Right lobe of liver (tissue), 6 donors: ENCODE measurements at regions not wholly inside any gene's neighbourhood (a gene's known extent, or its start where the extent isn't known, plus 50 kb on each side); places are given as distances from the start of the nearest gene placed in this dataset.

ENCODE experiments used
- ATAC-seq, 4 donors: fragments of 200-7000 bp; cut with Tn5 transposase; one replicate each; pipeline ENCODE4 v1.9.1; 2020; ENCODE audit warnings: mild to moderate bottlenecking in 4 of 4, moderate library complexity in 4 of 4
- DNase-seq, 3 donors: peaks; one replicate each; pipeline ENCODE4 v3.0.0-alpha.2; 2020
- H3K27ac ChIP-seq, 3 donors: fragments of 200-600 bp; one replicate each; pipeline ENCODE4 v1.8.0; 2022
- H3K27me3 ChIP-seq, 2 donors: fragments of 200-600 bp; one replicate each; pipeline ENCODE4 v1.8.0; 2022
- H3K36me3 ChIP-seq, 4 donors: fragments of 200-600 bp; sonication (generic) in 1 of 4; one replicate each; pipeline versions ENCODE4 v1.5.1 to v1.8.0; 2017 to 2022; ENCODE audit warnings: control low read depth in 1 of 4
- H3K4me1 ChIP-seq, 4 donors: fragments of 200-600 bp; sonication (generic) in 1 of 4; one replicate each; pipeline versions ENCODE4 v1.5.1 to v1.8.0; 2017 to 2022; ENCODE audit warnings: control low read depth in 1 of 4
- H3K4me3 ChIP-seq, 3 donors: fragments of 200-600 bp; one replicate each; pipeline ENCODE4 v1.8.0; 2022
- H3K9me3 ChIP-seq, 4 donors: fragments of 200-600 bp; sonication (generic) in 1 of 4; one replicate each; pipeline versions ENCODE4 v1.5.1 to v1.8.0; 2017 to 2022; ENCODE audit warnings: control low read depth in 1 of 4
- CTCF ChIP-seq, 4 donors: fragments of 200-600 bp in 3 of 4; fragments of 450-650 bp in 1 of 4; IDR thresholded peaks; one replicate each; pipeline versions ENCODE4 v1.5.1 to v1.8.0; 2016 to 2022; ENCODE audit warnings: antibody characterized with exemption in 4 of 4, mild to moderate bottlenecking in 2 of 4
- POLR2A ChIP-seq: fragments of 450-650 bp; IDR thresholded peaks from one replicate; pipeline ENCODE4 v1.6.1; 2017; ENCODE audit warnings: antibody characterized with exemption, mild to moderate bottlenecking
- WGBS: methylation state at CpG from one replicate; pipeline ENCODE4 v1.1.6; 2018; ENCODE audit warnings: low coverage, low lambda C conversion rate; ENCODE audit not compliant: insufficient coverage; ENCODE audit errors: missing lambda C conversion rate; 5-methylcytosine and 5-hydroxymethylcytosine counted together
- intact Hi-C, 2 donors: fragments of 100-400 bp; cut with DNase I; formaldehyde crosslinking; loops; one replicate each; pipeline versions ENCODE4 v1.11.2 to v1.14.1; 2022
- donor health status: DM: no; HTN: yes; CAD: no.
- donor health status: DM: no; HTN: no; CAD: no.
- donor health status: DM: no; HTN: no; CAD: no.
- donor health status: DM: no; HTN: yes; CAD: no.
- donor health status: DM: no; HTN: yes; CAD: no.

- no peaks in the 10 kb centered on the region for H3K9me3 ChIP-seq
- no peaks in the 10 kb centered on the region for H3K4me1 ChIP-seq
- DNase-seq (no peak), ATAC-seq (no peak)
- H3K27me3 ChIP-seq: no peaks in the 10 kb centered on the region
- 36% methylated on average over 3 of the region's 3 CpGs for WGBS
- no peaks in the 10 kb centered on the region for H3K36me3 ChIP-seq
- H3K27ac ChIP-seq: no peak overlapping the region
- H3K4me3 ChIP-seq: no peak overlapping the region
- intact Hi-C loops: no loop called here
- TF ChIP-seq CTCF (IDR thresholded peaks at IDR 0.05) (no peak), POLR2A (no peak)
These were observed 1023.3 kb upstream of the TENM3 start for GRCh38 chr4:181219783-181220416.

GRCh38 chr4:181224852-181225251, 1018.4 kb upstream of the TENM3 start:
- no peaks in the 10 kb centered on the region for H3K4me1 ChIP-seq
- no peak for TF ChIP-seq CTCF (IDR thresholded peaks at IDR 0.05)
- no peak for TF ChIP-seq POLR2A
- H3K9me3 ChIP-seq: no peaks in the 10 kb centered on the region
- H3K36me3 ChIP-seq: no peaks in the 10 kb centered on the region
- H3K27ac ChIP-seq: no peak overlapping the region
- no peaks in the 10 kb centered on the region for H3K27me3 ChIP-seq
- intact Hi-C loops: no loop called here
- WGBS: 53% methylated on average over 4 of the region's 4 CpGs
- ATAC-seq (no peak), DNase-seq (no peak)
- H3K4me3 ChIP-seq: no peak overlapping the region

- no peak for ATAC-seq
- H3K4me1 ChIP-seq: no peaks in the 10 kb centered on the region
- no peak for DNase-seq
- no peaks in the 10 kb centered on the region for H3K27me3 ChIP-seq
- no peaks in the 10 kb centered on the region for H3K9me3 ChIP-seq
- no peak overlapping the region for H3K4me3 ChIP-seq
- H3K36me3 ChIP-seq: no peaks in the 10 kb centered on the region
- no peak overlapping the region for H3K27ac ChIP-seq
- intact Hi-C loops: no loop called here
- TF ChIP-seq POLR2A: no peak
- TF ChIP-seq CTCF (IDR thresholded peaks at IDR 0.05): no peak
- 28% methylated on average over 10 of the region's 10 CpGs for WGBS
These were observed 1017.5 kb upstream of the TENM3 start for GRCh38 chr4:181225616-181226261.

- TF ChIP-seq POLR2A: no peak
- no peak for TF ChIP-seq CTCF (IDR thresholded peaks at IDR 0.05)
- H3K27me3 ChIP-seq: no peaks in the 10 kb centered on the region
- H3K27ac ChIP-seq: no peak overlapping the region
- ATAC-seq: no peak
- WGBS: 73% methylated on average over 11 of the region's 13 CpGs
- H3K4me3 ChIP-seq: no peak overlapping the region
- H3K9me3 ChIP-seq: no peaks in the 10 kb centered on the region
- no peaks in the 10 kb centered on the region for H3K36me3 ChIP-seq
- no peaks in the 10 kb centered on the region for H3K4me1 ChIP-seq
- intact Hi-C loops: no loop called here
- no peak for DNase-seq
These were observed 1008.1 kb upstream of the TENM3 start for GRCh38 chr4:181234951-181235680.
